ENCODE measurements at regions not wholly inside any gene's neighbourhood (a gene's known extent, or its start where the extent isn't known, plus 50 kb on each side); places are given as distances from the start of the nearest gene placed in this dataset.

DNA sequence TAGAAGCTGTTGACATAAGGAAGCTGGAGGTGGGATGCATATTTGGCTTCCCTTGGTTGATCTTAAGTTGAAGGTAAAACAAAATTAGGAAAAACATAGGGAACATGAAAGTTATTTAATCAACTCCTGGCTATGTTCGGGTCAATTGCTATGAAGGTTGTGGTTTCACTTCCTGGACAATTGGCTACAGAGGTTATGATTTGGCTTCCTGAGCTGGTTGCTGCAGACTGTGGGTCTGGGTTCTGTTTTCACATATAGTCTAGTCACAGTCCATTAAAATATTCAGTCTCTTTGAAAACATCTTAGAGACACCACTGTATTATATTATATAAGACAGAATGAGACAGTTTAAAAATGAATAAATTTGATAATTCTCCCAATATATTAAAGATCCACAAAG lies 895.2 kb upstream of the USP15 start:
- no peak for DNase-seq (ENCODE audit: low spot score)
- no peak for TF ChIP-seq CTCF (IDR thresholded peaks at IDR 0.05; ENCODE audit: extremely low read depth, insufficient read depth, missing control alignments)
- in situ Hi-C loops (cut with MboI; ENCODE audit: low pct_unique_long_range_greater_than_20kb, low sequenced_read_pairs, unreplicated experiment) = no loop called here

DNA sequence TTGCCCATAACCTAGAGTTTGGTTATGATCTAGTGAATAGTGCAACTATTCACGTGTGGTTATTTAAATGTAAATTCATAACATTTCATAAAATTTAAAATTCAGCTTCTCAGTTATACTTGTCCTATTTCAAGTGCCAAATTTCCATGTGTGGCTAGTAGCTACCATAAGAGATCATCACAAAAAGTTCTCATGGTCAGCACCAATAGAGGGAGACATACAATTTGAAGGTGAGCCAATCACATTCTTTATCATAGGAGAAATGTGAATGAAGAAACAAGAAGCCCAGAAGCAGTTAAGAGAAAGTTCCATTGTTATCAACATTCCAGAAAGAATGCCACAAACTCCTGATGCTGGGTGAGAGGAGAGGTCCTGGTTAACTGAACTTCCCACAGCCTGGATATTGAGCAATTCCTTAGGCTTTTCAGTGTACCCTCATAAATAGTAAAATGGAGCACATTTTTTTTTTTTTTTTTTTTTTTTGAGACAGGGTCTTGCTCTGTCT lies 892.9 kb upstream of the USP15 start:
- in situ Hi-C loops (cut with MboI; ENCODE audit: low pct_unique_long_range_greater_than_20kb, low sequenced_read_pairs, unreplicated experiment) = no loop called here
- TF ChIP-seq CTCF (IDR thresholded peaks at IDR 0.05; ENCODE audit: extremely low read depth, insufficient read depth, missing control alignments) = no peak
- DNase-seq (ENCODE audit: low spot score) = no peak

DNA sequence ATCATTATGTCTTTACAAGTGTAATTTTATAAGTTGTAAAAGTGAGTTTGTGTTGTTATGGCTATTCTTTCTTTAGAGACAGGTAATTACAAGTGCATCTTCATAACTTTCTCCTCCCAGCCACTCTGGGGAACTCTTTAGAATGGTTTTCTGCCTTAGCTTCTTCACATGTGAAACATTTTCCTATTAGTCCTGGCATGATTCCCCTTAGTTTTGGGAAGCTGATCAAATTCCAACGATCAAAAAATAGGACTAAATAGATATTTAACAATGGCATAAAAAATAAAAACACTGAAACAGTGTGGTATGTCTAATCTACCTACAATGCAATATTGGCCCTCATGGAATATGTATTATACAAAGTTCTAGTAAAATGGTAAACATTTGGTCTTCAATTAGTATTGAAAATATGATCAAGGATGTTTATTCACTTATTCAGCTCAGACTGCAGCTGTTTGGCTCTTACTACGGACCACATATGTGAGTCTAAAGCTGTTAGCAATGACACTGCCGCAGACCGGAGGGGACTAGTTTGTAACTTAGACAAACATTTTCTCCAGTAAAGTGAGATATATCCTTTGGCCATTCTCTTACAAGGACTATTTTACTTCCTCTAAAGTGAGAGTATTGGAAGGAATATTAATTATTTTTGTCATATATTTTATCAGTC lies 890.8 kb upstream of the USP15 start:
- no peak for TF ChIP-seq CTCF (IDR thresholded peaks at IDR 0.05; ENCODE audit: extremely low read depth, insufficient read depth, missing control alignments)
- in situ Hi-C loops (cut with MboI; ENCODE audit: low pct_unique_long_range_greater_than_20kb, low sequenced_read_pairs, unreplicated experiment) = no loop called here

DNA sequence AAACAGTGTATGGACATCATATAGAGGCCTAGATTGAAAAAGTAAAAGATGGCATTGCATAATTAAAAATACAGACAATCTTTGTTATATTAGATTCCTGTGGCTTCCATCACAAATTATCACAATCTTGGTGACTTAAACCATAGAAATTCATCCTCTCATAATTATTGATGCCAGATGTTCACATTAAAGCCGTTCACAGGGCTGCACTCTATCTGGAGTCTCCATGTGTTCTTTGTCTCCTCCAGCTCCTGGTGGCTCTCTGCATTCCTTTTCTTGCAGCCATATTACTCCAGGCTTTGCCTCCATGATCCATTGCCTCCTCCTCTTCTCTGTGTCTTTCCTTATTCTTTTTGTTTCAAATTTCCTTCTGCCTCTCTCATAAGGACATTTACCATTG lies 875.7 kb upstream of the USP15 start:
- no peak for TF ChIP-seq CTCF (IDR thresholded peaks at IDR 0.05; ENCODE audit: extremely low read depth, insufficient read depth, missing control alignments)
- DNase-seq (ENCODE audit: low spot score) = no peak
- in situ Hi-C loops (cut with MboI; ENCODE audit: low pct_unique_long_range_greater_than_20kb, low sequenced_read_pairs, unreplicated experiment) = no loop called here

More for the DNA sequence above, 890.8 kb upstream of the USP15 start:
- DNase-seq (ENCODE audit: low spot score) = no peak

DNA sequence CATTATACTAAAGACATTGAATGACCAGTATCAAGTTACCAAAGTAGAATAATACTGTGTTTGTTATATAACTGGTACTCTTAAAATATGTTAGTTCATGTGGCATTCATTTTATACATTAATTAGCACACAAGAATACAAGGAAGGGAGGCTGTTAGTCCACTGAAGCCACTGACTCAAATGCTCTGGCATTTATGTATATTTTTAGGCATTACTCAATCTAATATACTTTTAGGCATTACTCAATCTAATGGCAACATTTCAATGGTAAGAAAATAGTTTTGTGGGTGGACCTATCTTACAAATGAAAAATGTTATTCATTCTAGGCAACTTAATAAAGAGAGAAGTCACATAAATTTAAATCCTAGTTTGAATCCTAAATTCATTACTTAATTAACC lies 874.4 kb upstream of the USP15 start:
- DNase-seq (ENCODE audit: low spot score) = no peak
- TF ChIP-seq CTCF (IDR thresholded peaks at IDR 0.05; ENCODE audit: extremely low read depth, insufficient read depth, missing control alignments) = no peak
- in situ Hi-C loops (cut with MboI; ENCODE audit: low pct_unique_long_range_greater_than_20kb, low sequenced_read_pairs, unreplicated experiment) = no loop called here

DNA sequence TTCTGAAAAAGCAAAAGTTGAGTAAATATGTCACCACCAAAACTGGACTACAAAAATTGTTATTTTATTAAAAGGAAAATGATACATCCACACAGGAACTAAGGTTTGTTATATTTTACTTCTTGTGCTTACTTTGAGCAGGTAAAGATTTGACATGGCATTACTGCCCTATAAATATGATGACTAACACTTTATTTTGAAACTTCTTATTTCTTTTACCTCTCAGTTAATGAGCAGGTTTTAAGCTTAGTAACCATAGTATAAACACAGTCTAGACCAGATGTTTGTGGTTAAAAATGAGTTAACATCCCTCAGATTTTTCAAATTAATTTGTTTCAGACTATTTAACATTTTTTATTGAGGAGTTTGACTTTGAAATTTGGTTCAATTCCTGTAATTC lies 862.5 kb upstream of the USP15 start:
- DNase-seq (ENCODE audit: low spot score) = no peak
- in situ Hi-C loops (cut with MboI; ENCODE audit: low pct_unique_long_range_greater_than_20kb, low sequenced_read_pairs, unreplicated experiment) = no loop called here
- no peak for TF ChIP-seq CTCF (IDR thresholded peaks at IDR 0.05; ENCODE audit: extremely low read depth, insufficient read depth, missing control alignments)
